Transverse colon (tissue), 4 donors: ENCODE measurements at regions not wholly inside any gene's neighbourhood (a gene's known extent, or its start where the extent isn't known, plus 50 kb on each side); places are given as distances from the start of the nearest gene placed in this dataset.

ENCODE experiments used
- EP300 ChIP-seq: sonication (generic); formaldehyde crosslinking; IDR thresholded peaks from one replicate; pipeline ENCODE4 v1.6.1; 2017; ENCODE audit warnings: antibody characterized with exemption, low read depth
- POLR2A ChIP-seq: fragments of 450-650 bp; IDR thresholded peaks from one replicate; pipeline ENCODE4 v1.6.1; 2016; ENCODE audit warnings: antibody characterized with exemption, mild to moderate bottlenecking, moderate library complexity
- POLR2AphosphoS5 ChIP-seq, 3 donors: sonication (generic); formaldehyde crosslinking; IDR thresholded peaks; one replicate each; pipeline ENCODE4 v1.6.1; 2016; ENCODE audit warnings: antibody characterized with exemption in 3 of 3
- TF ChIP-seq, protein P1 (sequence below), 5 experiments: fragments of 200-600 bp in 3 of 5; fragments of 450-650 bp in 2 of 5; sonication (generic) in 3 of 5; IDR thresholded peaks; 1 replicate in 2 of 5; 2 replicates in 3 of 5; pipeline ENCODE4 v1.5.1; 2016 to 2017; ENCODE audit warnings: antibody characterized with exemption in 5 of 5, inconsistent platforms in 3 of 5, mild to moderate bottlenecking in 2 of 5, moderate library complexity in 1 of 5

DNA sequence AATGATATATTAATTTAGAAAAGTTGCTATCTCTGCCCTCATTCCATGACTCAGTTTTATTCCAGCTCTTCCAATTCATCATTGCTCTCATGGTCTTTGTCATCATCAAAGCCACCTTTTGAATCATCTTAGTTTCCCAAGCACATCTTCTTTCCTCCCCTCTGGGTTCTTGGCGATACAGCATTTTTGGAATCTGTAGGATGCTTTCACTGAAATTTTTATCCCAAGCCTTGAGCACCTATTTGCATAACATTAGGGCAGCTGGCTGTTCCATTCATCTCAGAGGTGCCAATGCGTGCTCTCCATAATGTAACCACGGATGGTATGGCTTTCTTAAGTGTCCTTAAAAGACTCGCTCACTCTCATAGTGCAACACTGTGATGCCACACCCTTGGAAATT, 100.4 kb downstream of the SNX5 start:
- TF ChIP-seq POLR2A (no peak), POLR2AphosphoS5 (IDR thresholded peaks at IDR 0.05) (no peak), EP300 (no peak)
- TF ChIP-seq, protein P1, sequence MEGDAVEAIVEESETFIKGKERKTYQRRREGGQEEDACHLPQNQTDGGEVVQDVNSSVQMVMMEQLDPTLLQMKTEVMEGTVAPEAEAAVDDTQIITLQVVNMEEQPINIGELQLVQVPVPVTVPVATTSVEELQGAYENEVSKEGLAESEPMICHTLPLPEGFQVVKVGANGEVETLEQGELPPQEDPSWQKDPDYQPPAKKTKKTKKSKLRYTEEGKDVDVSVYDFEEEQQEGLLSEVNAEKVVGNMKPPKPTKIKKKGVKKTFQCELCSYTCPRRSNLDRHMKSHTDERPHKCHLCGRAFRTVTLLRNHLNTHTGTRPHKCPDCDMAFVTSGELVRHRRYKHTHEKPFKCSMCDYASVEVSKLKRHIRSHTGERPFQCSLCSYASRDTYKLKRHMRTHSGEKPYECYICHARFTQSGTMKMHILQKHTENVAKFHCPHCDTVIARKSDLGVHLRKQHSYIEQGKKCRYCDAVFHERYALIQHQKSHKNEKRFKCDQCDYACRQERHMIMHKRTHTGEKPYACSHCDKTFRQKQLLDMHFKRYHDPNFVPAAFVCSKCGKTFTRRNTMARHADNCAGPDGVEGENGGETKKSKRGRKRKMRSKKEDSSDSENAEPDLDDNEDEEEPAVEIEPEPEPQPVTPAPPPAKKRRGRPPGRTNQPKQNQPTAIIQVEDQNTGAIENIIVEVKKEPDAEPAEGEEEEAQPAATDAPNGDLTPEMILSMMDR (IDR thresholded peaks at IDR 0.05), result no peak
